H9 (cell line): ENCODE measurements at regions not wholly inside any gene's neighbourhood (a gene's known extent, or its start where the extent isn't known, plus 50 kb on each side); places are given as distances from the start of the nearest gene placed in this dataset.

ENCODE experiments used
- DNase-seq: peaks from one replicate; pipeline ENCODE4 v3.0.0-alpha.2; 2017
- H2AFZ ChIP-seq: one replicate; pipeline ENCODE4 v1.6.1; 2013; ENCODE audit warnings: mild to moderate bottlenecking, low read length, control low read depth, moderate library complexity
- H2AK5ac ChIP-seq: 2 replicates; pipeline ENCODE4 v1.6.1; 2013; ENCODE audit warnings: low read length, control low read depth, mixed read lengths; ENCODE audit not compliant: insufficient read length
- H2BK120ac ChIP-seq: one replicate; pipeline ENCODE4 v1.6.1; 2013; ENCODE audit warnings: low read depth, mild to moderate bottlenecking, low read length, control low read depth, inconsistent platforms; ENCODE audit not compliant: poor library complexity, severe bottlenecking
- H2BK12ac ChIP-seq: 2 replicates; pipeline ENCODE4 v1.6.1; 2013; ENCODE audit warnings: low read length, control low read depth, mixed read lengths, low read depth; ENCODE audit not compliant: insufficient read length
- H2BK15ac ChIP-seq: 2 replicates; pipeline ENCODE4 v1.6.1; 2013; ENCODE audit warnings: low read depth, low read length, control low read depth
- H2BK20ac ChIP-seq: one replicate; pipeline ENCODE4 v1.6.1; 2013; ENCODE audit warnings: low read depth, mild to moderate bottlenecking, low read length, control low read depth, inconsistent platforms; ENCODE audit not compliant: poor library complexity, severe bottlenecking
- H2BK5ac ChIP-seq: 2 replicates; pipeline ENCODE4 v1.6.1; 2013; ENCODE audit warnings: low read length, control low read depth, mixed read lengths; ENCODE audit not compliant: insufficient read length
- H3K14ac ChIP-seq: 2 replicates; pipeline ENCODE4 v1.6.1; 2013; ENCODE audit warnings: low read length, control low read depth; ENCODE audit not compliant: insufficient read depth
- H3K18ac ChIP-seq: 2 replicates; pipeline ENCODE4 v1.6.1; 2013; ENCODE audit warnings: low read depth, mild to moderate bottlenecking, mixed read lengths, low read length, control low read depth; ENCODE audit not compliant: insufficient read length
- H3K23ac ChIP-seq: 2 replicates; pipeline ENCODE4 v1.6.1; 2013; ENCODE audit warnings: low read length, control low read depth, mixed read lengths, low read depth; ENCODE audit not compliant: insufficient read length
- H3K23me2 ChIP-seq: 2 replicates; pipeline ENCODE4 v1.6.1; 2013; ENCODE audit warnings: low read depth, mild to moderate bottlenecking, mixed read lengths, low read length, control low read depth; ENCODE audit not compliant: insufficient read length, poor library complexity, severe bottlenecking
- H3K27ac ChIP-seq: 2 replicates; pipeline ENCODE4 v1.5.1; 2013; ENCODE audit warnings: low read length, control low read depth, mixed read lengths, low read depth; ENCODE audit not compliant: insufficient read length
- H3K27me3 ChIP-seq: 2 replicates; pipeline ENCODE4 v1.6.1; 2013; ENCODE audit warnings: low read length, control low read depth, inconsistent platforms; ENCODE audit not compliant: insufficient read depth
- H3K4ac ChIP-seq: 2 replicates; pipeline ENCODE4 v1.6.1; 2013; ENCODE audit warnings: low read depth, mild to moderate bottlenecking, control low read depth, inconsistent platforms, low read length, moderate library complexity
- H3K4me1 ChIP-seq: 2 replicates; pipeline ENCODE4 v1.6.1; 2013; ENCODE audit warnings: low read length, control low read depth, inconsistent platforms; ENCODE audit not compliant: insufficient read depth
- H3K4me2 ChIP-seq: 2 replicates; pipeline ENCODE4 v1.6.1; 2013; ENCODE audit warnings: low read length, control low read depth, mixed read lengths; ENCODE audit not compliant: insufficient read length, insufficient read depth
- H3K56ac ChIP-seq: 2 replicates; pipeline ENCODE4 v1.6.1; 2013; ENCODE audit warnings: low read depth, mild to moderate bottlenecking, mixed read lengths, low read length, control low read depth; ENCODE audit not compliant: insufficient read length
- H3K79me1 ChIP-seq: 2 replicates; pipeline ENCODE4 v1.6.1; 2013; ENCODE audit warnings: low read depth, mild to moderate bottlenecking, moderate library complexity, low read length, control low read depth, inconsistent platforms; ENCODE audit not compliant: insufficient read depth, poor library complexity, severe bottlenecking
- H3K79me2 ChIP-seq: 2 replicates; pipeline ENCODE4 v1.6.1; 2013; ENCODE audit warnings: low read length, control low read depth, inconsistent platforms; ENCODE audit not compliant: insufficient read depth
- H3K9ac ChIP-seq: 2 replicates; pipeline ENCODE4 v1.6.1; 2013; ENCODE audit warnings: low read length, control low read depth, mixed read lengths; ENCODE audit not compliant: insufficient read length; ENCODE audit errors: extremely low read depth
- H3K9me3 ChIP-seq: one replicate; pipeline ENCODE4 v1.6.1; 2013; ENCODE audit warnings: low read depth, low read length, inconsistent platforms; ENCODE audit not compliant: control insufficient read depth
- H3T11ph ChIP-seq: one replicate; pipeline ENCODE4 v1.6.1; 2013; ENCODE audit warnings: mild to moderate bottlenecking, low read length, control low read depth, inconsistent platforms
- H4K20me1 ChIP-seq: one replicate; pipeline ENCODE4 v1.6.1; 2013; ENCODE audit not compliant: control insufficient read depth, insufficient read length, insufficient read depth
- H4K5ac ChIP-seq: 2 replicates; pipeline ENCODE4 v1.6.1; 2013; ENCODE audit warnings: low read depth, mild to moderate bottlenecking, mixed read lengths, low read length, control low read depth; ENCODE audit not compliant: insufficient read length
- H4K8ac ChIP-seq: replicated peaks from 2 replicates; pipeline ENCODE4 v1.6.1; 2013; ENCODE audit warnings: low read length, control low read depth, mixed read lengths, low read depth; ENCODE audit not compliant: insufficient read length
- H4K91ac ChIP-seq: 2 replicates; pipeline ENCODE4 v1.6.1; 2013; ENCODE audit warnings: low read depth, mild to moderate bottlenecking, moderate library complexity, mixed read lengths, low read length, control low read depth; ENCODE audit not compliant: insufficient read length
- H3K27ac Mint-ChIP-seq, 3 experiments: 2 replicates in 2 of 3; 3 replicates in 1 of 3; pipeline ENCODE4 v1.8.0; 2020 to 2021; ENCODE audit warnings: mixed read lengths in 3 of 3, mild to moderate bottlenecking in 1 of 3, moderate library complexity in 1 of 3
- H3K27me3 Mint-ChIP-seq: 2 replicates; pipeline ENCODE4 v1.8.0; 2021; ENCODE audit warnings: low read depth, mild to moderate bottlenecking, moderate library complexity, mixed read lengths
- H3K36me3 Mint-ChIP-seq, 3 experiments: 2 replicates in 2 of 3; 3 replicates in 1 of 3; pipeline ENCODE4 v1.8.0; 2020 to 2021; ENCODE audit warnings: low read depth in 3 of 3, mixed read lengths in 3 of 3; ENCODE audit not compliant: insufficient read depth in 1 of 3
- H3K4me1 Mint-ChIP-seq, 2 experiments: 2 replicates each; pipeline ENCODE4 v1.8.0; 2020; ENCODE audit warnings: mixed read lengths in 2 of 2
- H3K4me3 Mint-ChIP-seq, 2 experiments: 2 replicates in 1 of 2; 3 replicates in 1 of 2; pipeline ENCODE4 v1.8.0; 2020 to 2021; ENCODE audit warnings: mild to moderate bottlenecking in 2 of 2, mixed read lengths in 2 of 2, moderate library complexity in 1 of 2
- H3K9me3 Mint-ChIP-seq, 2 experiments: 2 replicates in 1 of 2; 3 replicates in 1 of 2; pipeline ENCODE4 v1.8.0; 2020; ENCODE audit warnings: mild to moderate bottlenecking in 2 of 2, mixed read lengths in 2 of 2, moderate library complexity in 1 of 2
- CTCF ChIP-seq: fragments of 200-600 bp; sonication (generic); conservative IDR thresholded peaks from 3 replicates; pipeline ENCODE4 v1.8.0; 2021; ENCODE audit warnings: antibody characterized with exemption, mild to moderate bottlenecking
- WGBS: extraction: QIAGEN DNeasy Blood & Tissue Kit; methylation state at CpG from one replicate; pipeline ENCODE4 v1.1.7; 2013; ENCODE audit warnings: missing lambda C conversion rate, low lambda C conversion rate, mixed read lengths; ENCODE audit not compliant: insufficient read length; ENCODE audit errors: extremely low coverage; 5-methylcytosine and 5-hydroxymethylcytosine counted together

GRCh38 chrX:20461002-20461401, 194.3 kb upstream of the RPS6KA3 start:
- H3K56ac ChIP-seq: no peak overlapping the region
- no peak overlapping the region for H2AFZ ChIP-seq
- H3K4me1 Mint-ChIP-seq: no peaks in the 10 kb centered on the region
- H4K5ac ChIP-seq: no peak overlapping the region
- H3K79me1 ChIP-seq: no peaks in the 10 kb centered on the region
- H3K23ac ChIP-seq: no peak overlapping the region
- no peak overlapping the region for H2BK15ac ChIP-seq
- no peak overlapping the region for H3T11ph ChIP-seq
- no peak overlapping the region for H2BK5ac ChIP-seq
- TF ChIP-seq CTCF: no peak
- no peaks in the 10 kb centered on the region for H3K27me3 ChIP-seq
- H3K79me2 ChIP-seq: no peaks in the 10 kb centered on the region
- H4K20me1 ChIP-seq: no peaks in the 10 kb centered on the region
- H3K4ac ChIP-seq: no peak overlapping the region
- H3K9ac ChIP-seq: no peak overlapping the region
- peaks cover 5% of the 10 kb centered on the region for H3K27me3 Mint-ChIP-seq
- peaks cover 65 to 71% of the 10 kb centered on the region in 2 experiments for H3K9me3 Mint-ChIP-seq
- no peak overlapping the region for H4K91ac ChIP-seq
- H3K4me3 Mint-ChIP-seq: no peak overlapping the region
- H3K4me2 ChIP-seq: no peak overlapping the region
- whole genome bisulfite sequencing: no CpG with 5 or more reads among the region's 1 CpG
- no peaks in the 10 kb centered on the region for H3K23me2 ChIP-seq
- H3K18ac ChIP-seq: no peak overlapping the region
- peaks cover 0 to 4% (median 3%) of the 10 kb centered on the region in 3 experiments; a peak in 2 of 7 replicates for H3K36me3 Mint-ChIP-seq
- H2BK20ac ChIP-seq: no peak overlapping the region
- no peak overlapping the region for H2BK120ac ChIP-seq
- H3K4me1 ChIP-seq: no peaks in the 10 kb centered on the region
- no peak overlapping the region for H3K27ac Mint-ChIP-seq
- no peak overlapping the region for H3K14ac ChIP-seq
- H3K9me3 ChIP-seq: peaks cover 36% of the 10 kb centered on the region
- H2BK12ac ChIP-seq: no peak overlapping the region
- no peak overlapping the region for H3K27ac ChIP-seq
- no peak for DNase-seq
- no peak overlapping the region for H2AK5ac ChIP-seq
- H4K8ac ChIP-seq: no peak overlapping the region
